Muscle layer of duodenum (tissue), 2 donors: ENCODE measurements at regions not wholly inside any gene's neighbourhood (a gene's known extent, or its start where the extent isn't known, plus 50 kb on each side); places are given as distances from the start of the nearest gene placed in this dataset.
"Not testable (repeated sequence)": the region's sequence is repeated elsewhere in the genome, so short reads cannot be mapped to it uniquely, and the experiment has no call there.

Experiments
- H3K27ac ChIP-seq: one replicate; pipeline ENCODE4 v1.7.0; 2013; ENCODE audit warnings: mild to moderate bottlenecking, low read length
- H3K27me3 ChIP-seq: one replicate; pipeline ENCODE4 v1.7.0; 2013; ENCODE audit warnings: low read depth, mild to moderate bottlenecking, control low read depth, low read length
- H3K36me3 ChIP-seq, 2 donors: one replicate each; pipeline ENCODE4 v1.7.0; 2013; ENCODE audit warnings: low read length in 2 of 2, control low read depth in 1 of 2, mild to moderate bottlenecking in 1 of 2; ENCODE audit not compliant: insufficient read depth in 2 of 2, control insufficient read depth in 1 of 2
- H3K4me1 ChIP-seq, 2 donors: one replicate each; pipeline ENCODE4 v1.7.0; 2013; ENCODE audit warnings: low read length in 2 of 2, mild to moderate bottlenecking in 2 of 2, control low read depth in 1 of 2, moderate library complexity in 1 of 2; ENCODE audit not compliant: insufficient read depth in 2 of 2, control insufficient read depth in 1 of 2
- H3K4me3 ChIP-seq, 2 donors: one replicate each; pipeline ENCODE4 v1.7.0; 2013; ENCODE audit warnings: low read length in 2 of 2, low read depth in 1 of 2, mild to moderate bottlenecking in 1 of 2
- H3K9me3 ChIP-seq, 2 donors: one replicate each; pipeline ENCODE4 v1.7.0; 2013; ENCODE audit warnings: low read length in 2 of 2, control low read depth in 1 of 2, mild to moderate bottlenecking in 1 of 2; ENCODE audit not compliant: control insufficient read depth in 1 of 2
- donor health status: healthy.

DNA sequence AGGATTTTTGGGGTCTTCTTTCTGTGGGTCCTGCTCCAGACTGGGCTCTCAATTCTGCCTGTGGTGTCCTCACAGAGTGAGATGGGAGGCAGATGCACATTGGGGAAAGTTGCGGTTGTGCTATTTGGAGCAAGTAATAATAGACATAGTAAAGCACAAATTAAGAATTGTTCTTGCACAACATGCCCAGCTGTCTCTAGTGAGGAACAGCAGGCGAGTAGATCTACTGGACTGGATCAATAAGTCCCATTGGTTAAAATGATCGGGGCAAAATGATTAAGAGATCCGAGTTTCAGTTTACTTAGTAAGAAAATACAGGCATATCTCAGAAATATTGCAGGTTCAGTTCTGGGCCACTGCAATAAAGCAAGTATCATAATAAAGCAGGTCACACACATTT lies 448.3 kb upstream of the PROX1 start:
- no peaks in the 10 kb centered on the region for H3K9me3 ChIP-seq
- no peaks in the 10 kb centered on the region for H3K4me1 ChIP-seq
- no peak overlapping the region for H3K4me3 ChIP-seq
- H3K27me3 ChIP-seq = no peaks in the 10 kb centered on the region
- H3K27ac ChIP-seq = no peak overlapping the region
- H3K36me3 ChIP-seq = no peaks in the 10 kb centered on the region

DNA sequence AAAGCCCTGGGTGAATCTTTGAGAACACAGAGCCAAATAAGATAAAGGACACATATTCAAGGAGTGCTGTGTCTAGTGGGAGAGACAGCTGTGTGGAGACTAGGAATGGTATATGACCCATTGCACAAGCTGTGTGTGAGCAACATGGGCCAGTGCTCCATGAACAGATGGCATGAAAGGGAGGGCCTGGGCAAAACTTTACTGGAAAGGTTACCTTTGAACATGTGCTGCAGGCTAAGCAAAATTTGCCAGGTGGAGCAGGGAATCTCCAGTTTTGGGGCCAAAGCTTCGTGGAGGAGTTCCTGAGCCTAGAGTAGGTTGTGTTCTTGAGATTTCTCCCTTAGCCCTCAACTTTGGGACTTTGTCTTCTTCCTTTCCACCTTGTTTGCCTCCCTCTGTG lies 446.1 kb upstream of the PROX1 start:
- Histone ChIP-seq H3K9me3 (no peaks in the 10 kb centered on the region), H3K36me3 (no peaks in the 10 kb centered on the region), H3K27ac (no peak overlapping the region), H3K4me3 (no peak overlapping the region), H3K27me3 (no peaks in the 10 kb centered on the region), H3K4me1 (no peaks in the 10 kb centered on the region)

DNA sequence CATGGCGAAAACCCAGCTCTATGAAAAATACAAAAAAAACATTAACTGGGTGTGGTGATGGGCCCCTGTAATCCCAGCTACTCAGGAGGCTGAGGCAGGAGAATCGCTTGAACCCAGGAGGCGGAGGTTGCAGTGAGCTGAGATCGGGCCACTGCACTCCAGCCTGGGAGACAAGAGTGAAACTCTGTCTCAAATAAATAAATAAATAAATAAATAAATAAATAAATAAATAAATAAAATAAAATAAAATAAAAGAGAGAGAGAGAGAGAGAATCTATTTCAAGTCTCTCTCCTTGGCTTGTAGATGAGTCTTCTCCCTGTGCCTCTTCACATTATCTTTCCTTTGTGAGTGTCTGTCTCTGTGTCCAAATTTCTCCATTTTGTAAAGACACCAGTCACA lies 442.6 kb upstream of the PROX1 start:
- not testable (repeated sequence) for H3K36me3 ChIP-seq, H3K9me3 ChIP-seq, H3K4me1 ChIP-seq, H3K27me3 ChIP-seq, H3K27ac ChIP-seq, H3K4me3 ChIP-seq

DNA sequence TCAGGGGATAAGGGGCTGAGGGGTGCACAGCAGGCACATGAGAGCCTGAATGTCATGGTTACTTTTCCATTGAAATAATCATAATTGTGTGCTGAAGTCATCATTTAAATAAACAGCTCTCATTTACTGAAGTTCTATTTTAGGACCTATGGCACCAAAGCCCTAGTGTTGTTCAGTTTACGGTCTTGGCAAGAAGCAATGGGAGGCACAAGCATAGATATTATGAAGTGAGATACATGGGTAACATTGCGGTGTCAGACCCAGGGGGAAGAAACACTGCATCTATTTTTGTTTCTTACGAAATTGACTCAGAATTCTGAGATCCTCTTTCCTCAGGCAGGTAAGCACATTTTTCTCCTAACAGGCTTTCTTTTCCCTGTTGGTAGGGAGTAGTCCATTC lies 437.8 kb upstream of the PROX1 start:
- no peaks in the 10 kb centered on the region for H3K4me1 ChIP-seq
- H3K27ac ChIP-seq = no peak overlapping the region
- no peaks in the 10 kb centered on the region for H3K36me3 ChIP-seq
- H3K27me3 ChIP-seq = no peaks in the 10 kb centered on the region
- no peaks in the 10 kb centered on the region for H3K9me3 ChIP-seq
- no peak overlapping the region for H3K4me3 ChIP-seq

DNA sequence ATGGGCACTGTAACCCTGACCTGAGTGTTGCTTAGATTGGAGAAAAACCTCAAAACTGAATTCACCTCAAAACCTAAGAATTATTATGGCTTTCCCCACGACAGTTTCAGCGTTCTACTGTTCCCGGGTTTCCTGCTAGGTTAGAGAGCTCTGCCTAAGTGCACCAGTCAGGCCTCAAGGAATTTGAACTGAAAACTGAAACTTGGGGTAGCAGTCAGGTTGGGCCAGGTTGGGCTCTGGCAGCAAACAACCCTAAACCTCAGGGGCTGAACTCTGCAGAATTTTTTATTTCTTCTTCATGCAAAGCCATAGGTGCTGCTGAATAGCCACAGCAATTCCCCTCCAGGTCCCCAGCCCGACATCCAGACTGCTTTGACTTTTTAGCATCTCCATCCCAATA lies 437.0 kb upstream of the PROX1 start:
- H3K4me1 ChIP-seq = no peaks in the 10 kb centered on the region
- no peaks in the 10 kb centered on the region for H3K27me3 ChIP-seq
- no peak overlapping the region for H3K4me3 ChIP-seq
- H3K36me3 ChIP-seq = no peaks in the 10 kb centered on the region
- H3K27ac ChIP-seq = no peak overlapping the region
- no peaks in the 10 kb centered on the region for H3K9me3 ChIP-seq

DNA sequence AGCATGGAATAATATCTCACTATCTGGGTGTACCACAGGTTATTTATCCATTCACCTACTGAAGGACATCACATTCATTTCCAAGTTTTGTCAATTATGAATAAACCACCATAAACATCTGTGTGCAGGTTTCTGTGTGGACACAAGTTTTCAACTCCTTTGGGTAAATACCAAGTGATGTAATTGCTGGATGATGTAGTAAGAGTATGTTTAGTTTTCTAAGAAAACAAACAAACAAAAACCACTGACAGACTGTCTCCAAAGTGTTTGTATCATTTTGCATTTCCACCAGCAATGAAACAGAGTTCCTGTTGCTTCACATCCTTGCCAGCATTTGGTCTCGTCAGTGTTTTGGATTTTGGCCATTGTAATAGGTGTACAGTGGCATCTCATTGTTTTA lies 435.7 kb upstream of the PROX1 start:
- Histone ChIP-seq H3K36me3 (no peaks in the 10 kb centered on the region), H3K4me3 (no peak overlapping the region), H3K27ac (no peak overlapping the region), H3K4me1 (no peaks in the 10 kb centered on the region), H3K27me3 (no peaks in the 10 kb centered on the region), H3K9me3 (no peaks in the 10 kb centered on the region)

DNA sequence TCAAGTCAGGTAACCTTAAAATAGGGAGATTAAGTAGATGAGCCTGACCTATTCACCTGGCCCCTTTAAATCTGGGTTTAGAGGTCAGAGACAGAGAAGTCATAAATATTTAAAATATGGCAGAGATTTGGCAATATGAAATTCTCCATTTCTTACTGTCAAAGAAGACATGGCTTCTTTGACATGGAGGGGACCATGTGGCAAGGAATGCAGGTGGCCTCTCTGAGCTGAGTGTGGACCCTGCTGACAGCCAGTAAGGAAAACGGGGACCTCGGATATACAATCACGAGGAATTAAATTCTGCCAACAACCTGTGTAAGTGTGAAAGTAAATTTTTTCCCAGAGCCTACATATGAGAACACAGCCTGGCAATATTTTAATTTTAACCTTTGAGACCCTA lies 427.5 kb upstream of the PROX1 start:
- Histone ChIP-seq H3K4me1 (no peaks in the 10 kb centered on the region), H3K9me3 (peaks cover 0 to 15% of the 10 kb centered on the region in 2 donors), H3K27ac (no peak overlapping the region), H3K36me3 (no peaks in the 10 kb centered on the region), H3K4me3 (no peak overlapping the region), H3K27me3 (no peaks in the 10 kb centered on the region)

DNA sequence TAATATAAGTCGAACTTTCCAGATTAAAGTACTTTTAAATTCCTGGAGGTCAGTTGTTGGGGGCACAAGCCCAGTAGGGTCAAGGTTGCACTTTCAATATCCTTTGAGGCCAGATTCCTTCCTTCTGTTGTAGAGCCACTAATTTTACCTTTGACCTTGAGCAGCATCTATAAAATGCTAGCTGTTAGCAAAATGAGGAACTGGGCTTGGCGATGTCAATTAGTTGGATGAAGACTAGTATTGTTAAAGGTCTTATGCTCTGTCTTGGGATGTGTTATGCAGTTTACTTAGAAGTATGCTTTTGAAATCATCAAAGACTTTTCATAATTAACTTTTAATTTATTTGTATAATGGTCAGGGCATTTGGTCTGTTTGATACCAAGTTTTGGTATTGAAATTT lies 425.9 kb upstream of the PROX1 start:
- no peak overlapping the region for H3K4me3 ChIP-seq
- H3K36me3 ChIP-seq = no peaks in the 10 kb centered on the region
- H3K9me3 ChIP-seq = peaks cover 0 to 15% of the 10 kb centered on the region in 2 donors
- H3K27me3 ChIP-seq = no peaks in the 10 kb centered on the region
- no peak overlapping the region for H3K27ac ChIP-seq
- H3K4me1 ChIP-seq = no peaks in the 10 kb centered on the region

DNA sequence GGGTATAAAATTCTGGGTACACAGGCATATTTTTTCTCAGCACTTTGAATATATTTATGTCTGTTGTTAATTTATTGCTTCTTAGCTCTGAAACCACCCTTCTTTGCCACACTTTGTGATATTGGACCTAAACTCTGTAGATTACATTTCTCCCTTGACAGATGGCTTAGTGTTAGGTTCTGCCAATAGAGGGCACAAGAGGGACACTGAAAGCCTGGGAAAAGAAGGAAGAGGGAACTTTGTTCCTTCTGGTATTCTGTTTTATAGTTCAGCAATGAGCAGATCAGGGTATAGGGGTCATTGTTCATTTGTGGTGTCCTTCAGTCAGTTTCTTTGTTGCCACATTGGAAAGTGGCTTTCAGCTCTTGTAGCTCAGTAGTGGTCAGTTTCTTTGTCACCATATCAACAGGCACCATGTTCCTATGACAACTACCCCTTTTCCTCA lies 423.5 kb upstream of the PROX1 start:
- no peaks in the 10 kb centered on the region for H3K36me3 ChIP-seq

DNA sequence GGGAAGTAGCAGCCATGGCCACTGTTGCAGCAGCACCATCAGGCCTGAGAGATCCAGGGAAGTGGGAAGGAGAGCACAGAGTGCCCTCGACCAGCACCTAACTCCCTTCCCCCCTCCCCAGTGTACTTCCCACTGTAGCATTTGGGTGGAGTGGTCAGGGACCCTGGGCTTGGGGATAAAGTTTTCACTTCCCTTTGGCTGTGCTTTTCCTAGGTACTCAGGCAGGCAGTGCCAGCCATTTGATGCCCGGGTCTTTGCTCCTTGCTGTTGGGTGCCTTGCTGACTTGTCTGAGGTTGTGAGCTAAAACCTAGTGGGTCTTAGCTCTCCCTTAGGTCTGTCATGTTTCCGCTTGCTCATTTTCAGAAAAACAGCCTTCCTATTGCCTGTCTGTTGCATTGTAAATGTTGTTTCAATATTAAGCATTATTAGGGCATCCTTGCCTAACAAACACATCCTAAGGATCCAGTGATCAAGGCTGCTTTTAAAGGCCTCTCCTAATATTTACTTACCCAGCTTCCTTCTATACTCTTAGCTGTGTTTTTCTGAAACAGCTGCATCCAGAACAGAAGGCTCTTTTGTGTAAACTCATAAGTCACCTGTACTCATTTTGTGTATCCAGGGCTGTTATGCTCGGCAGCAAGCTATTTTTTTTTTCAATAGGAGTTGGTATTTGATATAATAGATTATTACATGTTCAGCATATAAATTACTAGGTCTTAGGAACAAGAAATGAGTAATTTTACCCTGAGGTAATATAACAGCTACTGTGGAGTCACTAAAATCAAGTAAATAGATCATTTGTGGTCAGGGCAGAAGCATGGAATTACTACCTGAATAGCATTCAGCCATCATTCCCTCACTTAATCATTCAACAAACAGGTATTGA lies 418.6 kb upstream of the PROX1 start:
- Histone ChIP-seq H3K4me1 (peaks cover 0 to 4% of the 10 kb centered on the region in 2 donors), H3K36me3 (no peaks in the 10 kb centered on the region), H3K27ac (no peak overlapping the region), H3K9me3 (peaks cover 0 to 9% of the 10 kb centered on the region in 2 donors), H3K27me3 (no peaks in the 10 kb centered on the region), H3K4me3 (no peak overlapping the region)

More for the DNA sequence above, 423.5 kb upstream of the PROX1 start:
- H3K4me1 ChIP-seq = no peaks in the 10 kb centered on the region
- no peak overlapping the region for H3K27ac ChIP-seq
- H3K27me3 ChIP-seq = no peaks in the 10 kb centered on the region
- H3K9me3 ChIP-seq = peaks cover 0 to 15% of the 10 kb centered on the region in 2 donors
- H3K4me3 ChIP-seq = peak overlapping the region in 1 of 2 donors; percentile 36

DNA sequence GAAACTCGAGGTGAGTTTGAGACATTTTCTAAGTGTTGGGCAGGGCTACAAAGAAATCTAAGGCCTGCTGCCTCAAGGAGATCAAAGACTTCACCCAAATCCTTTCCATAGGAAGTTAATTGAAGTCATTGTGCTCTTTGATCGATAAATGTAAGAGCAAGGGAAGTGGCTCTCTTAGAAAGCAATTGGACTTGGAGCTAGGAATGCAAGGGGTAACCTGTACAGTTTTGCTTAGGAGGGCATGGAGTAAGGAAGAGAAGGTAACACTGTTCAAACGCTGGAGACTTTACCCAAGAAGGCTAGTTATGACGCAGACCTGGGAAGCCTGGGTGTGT lies 418.0 kb upstream of the PROX1 start:
- Histone ChIP-seq H3K9me3 (peaks cover 0 to 5% of the 10 kb centered on the region in 2 donors), H3K27ac (no peak overlapping the region), H3K27me3 (no peaks in the 10 kb centered on the region), H3K4me3 (no peak overlapping the region), H3K4me1 (peaks cover 0 to 4% of the 10 kb centered on the region in 2 donors), H3K36me3 (no peaks in the 10 kb centered on the region)

DNA sequence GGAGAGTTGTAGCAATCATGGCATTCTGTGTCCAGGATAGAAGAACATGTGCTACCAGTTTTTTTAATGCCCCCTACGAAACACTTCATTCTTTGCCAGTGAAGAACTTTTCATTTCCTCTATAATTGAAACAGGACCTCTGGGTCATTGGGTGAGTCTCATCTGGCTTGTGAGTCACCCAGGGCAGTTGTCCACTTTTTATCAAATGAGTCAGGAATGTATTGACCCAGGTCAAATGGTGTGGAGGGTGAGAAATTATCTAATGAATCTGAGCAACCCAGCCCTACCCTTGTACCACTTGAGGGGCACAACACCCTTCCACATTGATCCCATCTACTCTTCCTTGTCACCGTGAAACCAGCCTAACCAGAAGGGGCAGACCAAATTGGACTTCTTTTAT lies 417.3 kb upstream of the PROX1 start:
- H3K4me3 ChIP-seq = no peak overlapping the region

More for the DNA sequence above, 417.3 kb upstream of the PROX1 start:
- Histone ChIP-seq H3K4me1 (peaks cover 0 to 4% of the 10 kb centered on the region in 2 donors), H3K36me3 (no peaks in the 10 kb centered on the region), H3K9me3 (no peaks in the 10 kb centered on the region), H3K27ac (no peak overlapping the region), H3K27me3 (no peaks in the 10 kb centered on the region)
